CD4-positive, alpha-beta T cell treated with Interleukin-10 for 1 hour (primary cell): ENCODE measurements at regions not wholly inside any gene's neighbourhood (a gene's known extent, or its start where the extent isn't known, plus 50 kb on each side); places are given as distances from the start of the nearest gene placed in this dataset.

Experiments used
- DNase-seq: peaks from one replicate; pipeline ENCODE4 v3.0.0-alpha.2; 2020

GRCh38 chr22:27684901-27685300, 116.7 kb downstream of the MN1 start:
- no peak for DNase-seq

GRCh38 chr22:27685515-27685914, 116.0 kb downstream of the MN1 start:
- no peak for DNase-seq

GRCh38 chr22:27685970-27686369, 115.6 kb downstream of the MN1 start:
- no peak for DNase-seq

- no peak for DNase-seq
Measured at GRCh38 chr22:27686534-27686933, 115.0 kb downstream of the MN1 start.

- no peak for DNase-seq
Measured at GRCh38 chr22:27687984-27688545, 113.5 kb downstream of the MN1 start.

GRCh38 chr22:27689664-27690063, 111.9 kb downstream of the MN1 start:
- DNase-seq: no peak

GRCh38 chr22:27690599-27690998, 111.0 kb downstream of the MN1 start:
- no peak for DNase-seq

- no peak for DNase-seq
Measured at GRCh38 chr22:27692243-27692642, 109.3 kb downstream of the MN1 start.

- no peak for DNase-seq
Measured at GRCh38 chr22:27695925-27696324, 105.6 kb downstream of the MN1 start.

GRCh38 chr22:27697888-27698287, 103.7 kb downstream of the MN1 start:
- no peak for DNase-seq
